ENCODE measurements at regions not wholly inside any gene's neighbourhood (a gene's known extent, or its start where the extent isn't known, plus 50 kb on each side); places are given as distances from the start of the nearest gene placed in this dataset.

GRCh38 chr12:59059088-59059935 is 139.0 kb upstream of the LRIG3 start:
- H3K9me1 ChIP-seq (ENCODE audit: insufficient read depth, low read length): 0 out of 2 replicates have a peak, but pooled peaks cover 4% of the 10 kb centered on the region
- H3K18ac ChIP-seq (ENCODE audit: low read depth, low read length): no peak overlapping the region; the same call in 1 of the 2 replicates
- no peak overlapping the region for H3K9ac ChIP-seq (ENCODE audit: low read depth, low read length)
- H3K79me1 ChIP-seq (ENCODE audit: low read depth in 1 of 2, low read length in 2 of 2): no peaks in the 10 kb centered on the region
- peaks cover 3% of the 10 kb centered on the region; the same call in 1 of the 2 replicates for H3K4me1 ChIP-seq (ENCODE audit: control insufficient read depth, insufficient read depth, low read length)
- dilution Hi-C loops (cut with HindIII; ENCODE audit: low sequenced_read_pairs, unreplicated experiment) (no loop called here), in situ Hi-C loops (cut with MboI; ENCODE audit: low sequenced_read_pairs) (no loop called here), intact Hi-C loops (cut with micrococcal nuclease) (no loop called here)
- H3K23ac ChIP-seq (ENCODE audit: low read depth, low read length): no peak overlapping the region
- no peak overlapping the region for H2BK120ac ChIP-seq (ENCODE audit: low read depth, low read length)
- H2AK5ac ChIP-seq (ENCODE audit: low read depth, low read length): no peak overlapping the region
- H3K36me3 ChIP-seq (ENCODE audit: control insufficient read depth, insufficient read depth, low read length): no peaks in the 10 kb centered on the region
- no peak overlapping the region for H2AFZ ChIP-seq (replicated peaks; ENCODE audit: low read length, poor library complexity)
- WGBS, 2 experiments (ENCODE audit: extremely low coverage in 2 of 2, insufficient read length in 1 of 2): no CpG with 5 or more reads among the region's 4 CpGs
- H3K4me3 ChIP-seq (ENCODE audit: insufficient read depth, low read depth, low read length): no peak overlapping the region
- no peak overlapping the region for H4K8ac ChIP-seq (ENCODE audit: low read depth in 2 of 2, low read length in 2 of 2)
- H2AK9ac ChIP-seq (replicated peaks; ENCODE audit: low read depth, low read length, poor library complexity): no peak overlapping the region
- no peak for DNase-seq
- no peak overlapping the region for H4K5ac ChIP-seq (ENCODE audit: low read depth, low read length)
- no peaks in the 10 kb centered on the region for H4K20me1 ChIP-seq (ENCODE audit: insufficient read depth, low read length)
- H3K27me3 ChIP-seq (ENCODE audit: control insufficient read depth, insufficient read depth, low read length): no peaks in the 10 kb centered on the region
- H2BK20ac ChIP-seq (ENCODE audit: low read depth, low read length): no peak overlapping the region
- H3K27ac ChIP-seq (ENCODE audit: insufficient read depth, low read length): no peak overlapping the region
- no peak overlapping the region for H3K4ac ChIP-seq (ENCODE audit: low read depth, low read length)
- no peak overlapping the region for H4K91ac ChIP-seq (ENCODE audit: insufficient read depth, low read depth, low read length)
- no peak overlapping the region for H2BK15ac ChIP-seq (ENCODE audit: low read depth, low read length)
- H3K14ac ChIP-seq (replicated peaks; ENCODE audit: low read depth, low read length): no peak overlapping the region
- TF ChIP-seq RCOR1 (IDR thresholded peaks at IDR 0.05; ENCODE audit: insufficient replicate concordance, low read length) (no peak), SMC3 (IDR thresholded peaks at IDR 0.05; ENCODE audit: low read depth, low read length) (no peak), CHD1 (IDR thresholded peaks at IDR 0.05; ENCODE audit: low read depth, low read length) (no peak), RAD21 (IDR thresholded peaks at IDR 0.05; ENCODE audit: low read length) (no peak), MXI1 (IDR thresholded peaks at IDR 0.05; ENCODE audit: borderline replicate concordance, low read depth, low read length) (no peak), USF2 (IDR thresholded peaks at IDR 0.05; ENCODE audit: low read depth, low read length) (no peak), RFX5 (IDR thresholded peaks at IDR 0.05; ENCODE audit: low read depth, low read length) (no peak), MAZ (IDR thresholded peaks at IDR 0.05; ENCODE audit: borderline replicate concordance, low read depth, low read length) (no peak)
- no peak overlapping the region for H3K4me2 ChIP-seq (ENCODE audit: low read depth, low read length)
- H3K9me3 ChIP-seq (ENCODE audit: control insufficient read depth, insufficient read depth, low read length): no peaks in the 10 kb centered on the region
- ChIA-PET CTCF (no interaction called here), POLR2A (ENCODE audit: unreplicated experiment) (no interaction called here)
- H2BK5ac ChIP-seq (ENCODE audit: low read depth, low read length, poor library complexity, severe bottlenecking): no peak overlapping the region
- H3K56ac ChIP-seq (ENCODE audit: extremely low read depth, insufficient read depth, low read length): no peak overlapping the region
- BruUV-seq (replicated peaks): no TSS peak
- no peak for ATAC-seq (ENCODE audit: low read depth)

Measured in IMR-90 (cell line).